Loucy (cell line): ENCODE measurements at regions not wholly inside any gene's neighbourhood (a gene's known extent, or its start where the extent isn't known, plus 50 kb on each side); places are given as distances from the start of the nearest gene placed in this dataset.

ENCODE experiments used
- CTCF ChIP-seq: fragments of 200-600 bp; sonication (generic); conservative IDR thresholded peaks from 2 replicates; pipeline ENCODE4 v1.5.1; 2014; ENCODE audit warnings: mild to moderate bottlenecking, antibody characterized with exemption, low read length
- EZH2phosphoT487 ChIP-seq: fragments of 200-600 bp; IDR thresholded peaks from 2 replicates; pipeline ENCODE4 v1.6.1; 2018; ENCODE audit warnings: antibody characterized with exemption, mild to moderate bottlenecking, moderate library complexity, borderline replicate concordance

GRCh38 chr4:160110891-160111290 lies 1008.0 kb downstream of the RAPGEF2 start:
- TF ChIP-seq CTCF (no peak), EZH2phosphoT487 (no peak)
